ENCODE measurements at regions not wholly inside any gene's neighbourhood (a gene's known extent, or its start where the extent isn't known, plus 50 kb on each side); places are given as distances from the start of the nearest gene placed in this dataset.

DNA sequence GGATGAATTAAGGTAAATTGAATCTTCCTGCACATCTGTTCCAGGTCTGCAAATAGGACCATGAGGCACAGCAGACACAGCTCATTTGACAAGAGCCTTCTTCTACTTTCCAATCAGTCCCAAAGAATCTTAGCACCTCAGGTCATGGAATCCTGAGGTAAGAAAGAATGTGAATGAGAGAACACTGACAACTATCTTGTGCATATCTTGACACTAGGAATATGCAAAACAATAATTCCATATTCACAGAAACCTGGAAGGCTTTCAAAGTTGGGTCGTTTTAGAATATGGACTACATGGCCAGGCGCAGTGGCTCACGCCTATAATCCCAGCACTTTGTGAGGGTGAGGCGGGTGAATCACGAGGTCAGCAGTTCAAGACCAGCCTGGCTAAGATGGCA lies 1009.4 kb upstream of the GOT2 start:
- Histone ChIP-seq H3K9me3 (replicated peaks) (no peaks in the 10 kb centered on the region), H3K4me1 (replicated peaks) (no peaks in the 10 kb centered on the region), H3K27ac (no peak overlapping the region), H3K36me3 (no peaks in the 10 kb centered on the region), H3K27me3 (replicated peaks) (no peaks in the 10 kb centered on the region), H3K4me3 (no peak overlapping the region)
- DNase-seq (ENCODE audit: low read depth in 1 of 2, low spot score in 2 of 2), result no peak

DNA sequence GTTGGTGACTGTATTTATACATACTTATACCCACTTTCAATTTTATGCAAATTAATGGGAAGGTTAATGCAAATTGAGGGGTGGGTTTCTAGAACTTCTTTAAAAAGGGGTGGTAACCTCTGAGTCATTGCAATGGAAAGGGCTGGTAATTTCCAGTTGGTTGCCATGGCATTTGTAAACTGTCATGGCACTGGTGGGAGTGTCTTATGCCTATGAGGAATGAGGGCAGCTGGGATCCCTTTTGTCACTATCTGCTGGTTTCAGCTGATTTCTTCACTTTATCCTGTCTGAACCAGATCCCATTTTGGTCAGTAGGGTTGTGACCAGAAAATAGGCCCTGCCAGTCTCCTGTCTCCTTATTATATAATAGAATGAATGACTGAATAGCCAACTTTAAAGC lies 1006.7 kb upstream of the GOT2 start:
- H3K27ac ChIP-seq, result no peak overlapping the region
- no peak for DNase-seq (ENCODE audit: low read depth in 1 of 2, low spot score in 2 of 2)
- no peaks in the 10 kb centered on the region for H3K27me3 ChIP-seq (replicated peaks)
- no peaks in the 10 kb centered on the region for H3K36me3 ChIP-seq
- no peak overlapping the region for H3K4me3 ChIP-seq
- H3K9me3 ChIP-seq (replicated peaks), result no peaks in the 10 kb centered on the region
- H3K4me1 ChIP-seq (replicated peaks), result no peaks in the 10 kb centered on the region

DNA sequence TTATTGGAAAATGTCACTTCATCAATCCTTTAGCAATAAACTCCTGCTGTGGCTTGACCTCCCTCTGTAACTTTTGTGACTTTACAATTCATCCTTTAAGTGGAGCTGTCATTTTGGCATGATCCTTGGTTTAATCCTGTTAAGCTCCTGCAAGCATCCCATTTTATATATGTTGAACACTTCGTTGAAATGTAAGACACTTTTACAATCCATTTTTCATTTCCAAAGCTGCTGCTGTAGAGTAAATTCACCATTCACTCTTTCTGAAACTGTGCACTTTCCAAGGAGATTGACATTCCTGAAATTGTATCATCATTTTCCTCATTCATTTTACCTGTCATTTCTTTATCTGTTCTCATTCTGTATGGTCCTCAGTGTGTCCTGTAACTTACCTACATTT lies 1003.2 kb upstream of the GOT2 start:
- no peak for DNase-seq (ENCODE audit: low read depth in 1 of 2, low spot score in 2 of 2)
- Histone ChIP-seq H3K4me1 (replicated peaks) (no peaks in the 10 kb centered on the region), H3K27ac (no peak overlapping the region), H3K9me3 (replicated peaks) (no peaks in the 10 kb centered on the region), H3K4me3 (no peak overlapping the region), H3K36me3 (no peaks in the 10 kb centered on the region), H3K27me3 (replicated peaks) (0 out of 2 replicates have a peak, but pooled peaks cover 3% of the 10 kb centered on the region)

DNA sequence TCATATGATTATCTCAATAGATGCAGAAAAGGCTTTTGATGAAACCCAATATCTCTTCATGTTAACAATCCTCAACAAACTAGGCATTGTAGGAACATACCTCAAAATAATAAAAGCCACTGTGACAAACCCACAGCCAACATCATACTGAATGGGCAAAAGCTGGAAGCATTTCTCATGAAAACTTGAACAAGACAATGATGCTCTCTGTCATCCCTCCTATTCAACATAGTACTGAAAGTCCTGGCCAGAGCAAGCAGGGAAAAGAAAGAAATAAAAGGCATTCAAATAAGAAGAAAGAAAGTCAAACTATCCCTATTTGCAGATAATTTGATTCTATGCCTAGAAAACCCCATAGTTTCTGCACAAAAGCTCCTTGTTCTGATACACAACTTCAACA lies 999.2 kb upstream of the GOT2 start:
- Histone ChIP-seq H3K4me3 (no peak overlapping the region), H3K4me1 (replicated peaks) (no peaks in the 10 kb centered on the region), H3K36me3 (no peaks in the 10 kb centered on the region), H3K27ac (no peak overlapping the region), H3K27me3 (replicated peaks) (0 out of 2 replicates have a peak, but pooled peaks cover 3% of the 10 kb centered on the region), H3K9me3 (replicated peaks) (no peaks in the 10 kb centered on the region)
- DNase-seq (ENCODE audit: low read depth in 1 of 2, low spot score in 2 of 2), result no peak

DNA sequence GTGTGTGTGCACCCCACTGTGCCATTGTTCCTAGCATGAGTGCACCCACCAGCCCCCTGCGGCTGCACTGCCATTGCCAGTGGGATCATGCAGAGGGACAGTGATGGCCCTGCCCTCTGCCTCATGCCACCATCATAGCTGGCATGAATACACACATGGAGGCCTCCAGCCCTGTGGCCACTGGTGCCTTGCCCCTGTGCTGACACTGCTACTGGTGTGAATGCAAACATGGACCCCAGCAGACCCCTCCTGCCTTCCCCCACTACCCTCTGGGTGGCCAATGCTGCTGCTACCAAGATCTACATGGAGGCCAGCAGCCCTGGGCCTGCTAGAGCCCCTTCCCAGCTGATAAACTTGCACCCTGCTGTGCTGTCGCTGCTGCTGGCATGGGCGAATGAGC lies 995.5 kb upstream of the GOT2 start:
- H3K27me3 ChIP-seq (replicated peaks), result 0 out of 2 replicates have a peak, but pooled peaks cover 3% of the 10 kb centered on the region
- H3K9me3 ChIP-seq (replicated peaks), result no peaks in the 10 kb centered on the region; the same call in 1 of the 2 replicates
- no peaks in the 10 kb centered on the region for H3K4me1 ChIP-seq (replicated peaks)
- H3K27ac ChIP-seq, result no peak overlapping the region
- no peak overlapping the region for H3K4me3 ChIP-seq
- DNase-seq (ENCODE audit: low read depth in 1 of 2, low spot score in 2 of 2), result no peak
- no peaks in the 10 kb centered on the region for H3K36me3 ChIP-seq

DNA sequence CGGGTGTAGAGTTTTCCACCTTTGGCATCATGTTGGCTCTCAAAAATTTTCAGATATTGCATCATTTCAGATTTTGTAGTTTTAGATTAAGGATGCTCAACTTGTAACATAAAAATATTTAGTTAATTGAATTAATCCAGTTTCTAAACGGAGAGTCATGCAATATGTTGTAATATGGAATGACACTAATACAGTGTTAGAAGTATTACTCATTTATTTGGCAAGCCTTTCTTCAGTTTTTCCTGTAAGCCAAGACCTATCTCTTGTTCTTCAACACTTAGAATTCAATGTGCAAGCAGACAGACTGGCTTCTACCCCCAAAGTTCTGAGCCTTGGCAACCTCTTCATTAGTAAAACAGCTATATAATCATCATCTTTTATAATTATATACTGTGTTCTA lies 985.0 kb upstream of the GOT2 start:
- no peaks in the 10 kb centered on the region for H3K9me3 ChIP-seq (replicated peaks)
- no peak overlapping the region for H3K27ac ChIP-seq
- DNase-seq (ENCODE audit: low read depth in 1 of 2, low spot score in 2 of 2), result no peak
- no peak overlapping the region for H3K4me3 ChIP-seq
- no peaks in the 10 kb centered on the region for H3K27me3 ChIP-seq (replicated peaks)
- no peaks in the 10 kb centered on the region for H3K4me1 ChIP-seq (replicated peaks)
- H3K36me3 ChIP-seq, result no peaks in the 10 kb centered on the region

DNA sequence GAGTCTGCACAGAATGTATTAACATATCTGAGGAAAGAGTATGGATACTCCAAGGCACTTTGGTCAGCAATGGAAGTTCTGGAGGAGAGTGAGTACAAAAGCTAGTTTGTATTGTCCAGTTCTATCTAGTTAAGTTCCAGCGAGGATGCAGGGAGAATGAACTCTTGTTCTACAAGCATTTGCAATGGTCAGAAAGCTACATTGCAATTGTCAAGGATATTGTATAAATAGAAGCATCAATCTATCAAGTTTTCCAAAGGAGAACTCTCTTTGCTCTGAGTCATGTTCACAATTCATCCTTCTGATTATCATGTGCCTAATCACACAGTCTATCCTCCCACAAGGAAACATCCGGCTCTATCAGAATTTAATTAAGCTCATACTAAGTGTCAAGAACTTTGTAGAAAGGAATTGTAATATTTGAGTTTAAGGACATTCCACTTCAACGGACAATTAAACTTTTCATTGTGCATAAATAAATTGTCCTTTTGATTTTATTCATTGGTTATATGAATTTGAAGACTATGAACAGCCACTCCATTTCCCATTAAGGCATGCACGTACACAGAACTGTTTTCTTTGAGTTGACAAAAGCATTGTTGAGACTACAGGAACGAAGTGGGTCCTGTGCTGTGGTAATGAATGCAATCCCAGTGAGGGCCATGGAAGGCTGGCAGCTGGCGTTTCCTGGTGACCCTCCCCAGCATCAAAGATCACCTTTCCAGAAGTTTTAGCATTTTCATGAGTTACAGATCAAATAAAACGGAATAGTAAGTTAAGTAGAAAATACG lies 973.5 kb upstream of the GOT2 start:
- no peak overlapping the region for H3K27ac ChIP-seq
- H3K4me3 ChIP-seq, result no peak overlapping the region
- no peaks in the 10 kb centered on the region for H3K4me1 ChIP-seq (replicated peaks)
- no peaks in the 10 kb centered on the region for H3K27me3 ChIP-seq (replicated peaks)
- no peaks in the 10 kb centered on the region for H3K36me3 ChIP-seq
- no peaks in the 10 kb centered on the region for H3K9me3 ChIP-seq (replicated peaks)
- DNase-seq (ENCODE audit: low read depth in 1 of 2, low spot score in 2 of 2), result no peak

DNA sequence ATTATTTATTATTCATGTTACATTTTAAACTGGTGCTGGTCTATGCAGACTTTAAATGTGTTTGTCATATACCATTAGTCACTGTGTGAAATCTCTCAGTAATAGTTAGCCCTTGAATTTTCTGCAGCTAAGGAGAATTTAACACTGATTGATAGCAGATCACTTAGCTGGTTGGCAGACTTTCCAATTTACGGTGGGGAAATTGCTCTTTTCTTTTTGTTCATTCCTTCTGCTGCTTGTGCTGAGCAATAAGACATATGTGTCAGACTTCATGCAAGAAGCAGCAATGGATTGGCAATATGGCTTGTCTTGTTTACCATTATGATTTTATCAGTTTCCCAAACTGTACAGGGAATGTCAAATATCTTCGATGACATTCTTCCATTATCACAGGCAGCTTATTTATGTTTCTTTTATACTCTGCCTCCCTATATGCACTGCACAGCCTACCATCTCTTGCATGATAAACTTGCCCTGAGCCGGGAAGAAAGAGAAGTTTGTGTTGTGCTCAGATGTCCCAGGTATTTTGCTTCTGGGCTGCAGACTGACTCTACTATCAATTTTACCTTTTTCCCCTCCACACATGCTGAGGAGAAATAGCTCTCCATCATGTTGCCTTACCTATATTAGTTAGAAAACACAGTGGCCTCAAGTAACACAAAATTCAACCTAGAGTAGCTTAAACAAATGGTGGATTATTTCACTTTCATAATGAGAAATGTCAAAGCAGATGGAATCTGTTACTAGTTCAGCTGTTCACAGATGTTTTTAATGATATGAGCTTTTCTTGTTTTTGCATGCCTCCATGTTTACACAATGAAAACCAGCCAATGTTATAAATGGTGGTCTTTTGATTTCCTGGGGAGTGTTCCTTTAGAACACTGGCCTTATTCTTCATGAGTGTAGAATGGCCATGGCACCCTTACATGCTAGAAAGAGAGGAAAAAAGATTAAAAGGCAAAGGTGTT lies 968.1 kb upstream of the GOT2 start:
- no peaks in the 10 kb centered on the region for H3K9me3 ChIP-seq (replicated peaks)
- no peak overlapping the region for H3K4me3 ChIP-seq
- H3K36me3 ChIP-seq, result no peaks in the 10 kb centered on the region
- no peaks in the 10 kb centered on the region for H3K4me1 ChIP-seq (replicated peaks)
- H3K27me3 ChIP-seq (replicated peaks), result no peaks in the 10 kb centered on the region
- DNase-seq (ENCODE audit: low read depth in 1 of 2, low spot score in 2 of 2), result no peak
- H3K27ac ChIP-seq, result no peak overlapping the region

DNA sequence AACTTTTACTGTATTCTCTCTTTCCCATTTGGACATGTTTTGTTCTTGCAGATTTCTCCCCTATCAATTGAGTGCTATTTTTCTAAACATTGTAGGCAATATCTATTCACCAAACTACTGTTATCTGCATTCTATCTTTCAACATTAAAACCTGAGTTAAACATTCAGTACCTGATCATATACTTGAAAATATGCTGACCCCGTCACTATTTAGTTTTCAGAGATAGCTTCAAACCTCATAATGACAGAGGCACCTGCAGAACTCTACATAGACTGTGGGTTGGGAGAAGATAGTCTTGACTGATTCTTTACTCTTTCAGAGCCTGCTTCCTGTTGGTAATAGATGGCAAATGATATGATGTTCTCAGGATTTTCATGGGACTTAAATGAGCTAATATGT lies 965.7 kb upstream of the GOT2 start:
- Histone ChIP-seq H3K27me3 (replicated peaks) (no peaks in the 10 kb centered on the region), H3K27ac (no peak overlapping the region), H3K4me1 (replicated peaks) (no peaks in the 10 kb centered on the region), H3K4me3 (no peak overlapping the region), H3K9me3 (replicated peaks) (no peaks in the 10 kb centered on the region), H3K36me3 (no peaks in the 10 kb centered on the region)
- no peak for DNase-seq (ENCODE audit: low read depth in 1 of 2, low spot score in 2 of 2)

DNA sequence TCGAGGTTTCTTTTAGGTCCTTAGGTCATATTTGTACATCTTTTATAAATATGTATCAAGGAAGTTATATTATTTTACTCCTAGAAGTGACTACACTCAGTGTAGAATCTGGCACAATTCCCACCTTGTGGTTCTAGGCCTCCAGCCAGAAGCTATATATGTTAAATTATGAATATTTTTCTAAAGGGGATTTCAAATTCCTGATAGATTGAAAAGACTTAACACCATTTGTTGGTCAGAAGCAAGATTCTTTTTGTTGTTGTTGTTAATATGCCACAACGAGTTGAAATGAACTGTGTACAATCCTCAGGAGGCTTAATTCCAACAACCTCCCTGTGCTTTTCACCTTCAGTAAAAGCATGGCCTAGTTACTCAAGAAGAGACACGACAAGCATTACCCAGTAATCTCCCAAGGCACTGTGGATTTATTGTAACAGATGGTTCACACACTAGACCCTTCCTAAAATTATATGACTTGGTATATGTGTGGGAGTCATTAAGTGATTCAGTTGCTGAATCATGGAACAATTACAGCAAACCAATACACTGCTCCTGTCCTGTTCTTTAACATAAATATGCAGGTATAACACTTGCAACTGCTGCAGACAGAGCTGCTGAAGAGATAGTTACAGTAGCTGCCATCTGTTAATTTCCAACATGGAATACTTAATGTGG lies 964.4 kb upstream of the GOT2 start:
- Histone ChIP-seq H3K27ac (no peak overlapping the region), H3K27me3 (replicated peaks) (no peaks in the 10 kb centered on the region), H3K36me3 (no peaks in the 10 kb centered on the region), H3K9me3 (replicated peaks) (no peaks in the 10 kb centered on the region), H3K4me1 (replicated peaks) (no peaks in the 10 kb centered on the region), H3K4me3 (no peak overlapping the region)
- no peak for DNase-seq (ENCODE audit: low read depth in 1 of 2, low spot score in 2 of 2)

DNA sequence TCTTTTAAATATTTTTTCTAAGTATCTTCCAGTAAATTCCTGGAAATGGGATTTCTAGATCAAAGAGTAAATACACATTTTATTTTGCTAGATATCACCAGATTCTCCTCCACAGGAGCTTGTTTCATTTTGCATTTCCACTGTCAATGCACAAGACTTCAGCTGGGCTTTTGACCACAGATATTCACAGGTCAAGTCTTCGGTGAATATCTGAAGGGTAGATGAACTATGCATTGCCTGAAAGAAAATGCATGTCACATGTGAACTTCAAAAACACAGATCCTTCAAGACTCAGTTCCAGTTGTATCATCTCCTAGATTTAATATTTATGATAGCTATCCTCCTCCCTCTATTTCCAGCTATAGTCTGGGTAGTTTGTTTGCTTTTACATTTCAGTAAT lies 963.6 kb upstream of the GOT2 start:
- no peak overlapping the region for H3K4me3 ChIP-seq
- no peaks in the 10 kb centered on the region for H3K27me3 ChIP-seq (replicated peaks)
- no peak overlapping the region for H3K27ac ChIP-seq
- no peaks in the 10 kb centered on the region for H3K4me1 ChIP-seq (replicated peaks)
- H3K36me3 ChIP-seq, result no peaks in the 10 kb centered on the region
- no peaks in the 10 kb centered on the region for H3K9me3 ChIP-seq (replicated peaks)
- no peak for DNase-seq (ENCODE audit: low read depth in 1 of 2, low spot score in 2 of 2)

DNA sequence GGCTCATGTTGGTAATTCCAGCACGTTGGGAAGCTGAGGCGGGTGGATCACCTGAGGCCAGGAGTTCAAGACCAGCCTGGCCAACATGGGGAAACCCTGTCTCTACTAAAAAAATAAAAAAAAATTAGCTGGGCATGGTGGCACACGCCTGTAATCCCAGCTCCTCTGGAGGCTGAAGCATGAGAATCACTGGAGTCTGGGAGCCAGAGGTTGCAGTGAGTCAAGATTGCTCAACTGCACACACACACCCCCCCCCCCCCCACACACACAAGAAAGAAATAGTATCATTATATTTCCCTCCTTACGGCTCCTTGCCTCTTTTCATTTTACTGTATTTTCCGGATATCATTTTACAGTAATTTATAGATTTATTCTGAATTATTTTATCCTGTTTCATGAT lies 963.1 kb upstream of the GOT2 start:
- Histone ChIP-seq H3K4me3 (no peak overlapping the region), H3K27me3 (replicated peaks) (no peaks in the 10 kb centered on the region), H3K9me3 (replicated peaks) (no peaks in the 10 kb centered on the region), H3K27ac (no peak overlapping the region), H3K4me1 (replicated peaks) (no peaks in the 10 kb centered on the region), H3K36me3 (no peaks in the 10 kb centered on the region)
- no peak for DNase-seq (ENCODE audit: low read depth in 1 of 2, low spot score in 2 of 2)

DNA sequence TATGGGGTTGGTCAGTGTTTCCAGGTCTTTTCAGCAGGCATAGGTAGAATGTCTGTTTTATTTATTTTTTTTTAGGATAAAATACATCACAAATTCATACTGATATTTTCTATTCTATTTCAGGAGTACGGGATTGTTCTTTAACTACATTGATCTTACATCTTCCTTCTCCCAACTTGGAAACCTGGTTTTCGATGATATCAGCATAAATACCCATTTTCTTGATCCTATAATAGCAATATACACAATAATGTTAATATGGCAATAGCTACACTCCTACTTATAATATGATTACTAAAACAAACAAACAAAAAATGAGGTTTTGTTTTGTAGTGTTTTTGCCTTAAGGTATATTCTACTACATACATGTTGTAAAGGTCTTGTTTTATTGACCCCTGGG lies 962.4 kb upstream of the GOT2 start:
- Histone ChIP-seq H3K27me3 (replicated peaks) (no peaks in the 10 kb centered on the region), H3K9me3 (replicated peaks) (no peaks in the 10 kb centered on the region), H3K4me3 (no peak overlapping the region), H3K36me3 (no peaks in the 10 kb centered on the region), H3K4me1 (replicated peaks) (no peaks in the 10 kb centered on the region), H3K27ac (no peak overlapping the region)
- DNase-seq (ENCODE audit: low read depth in 1 of 2, low spot score in 2 of 2), result no peak

DNA sequence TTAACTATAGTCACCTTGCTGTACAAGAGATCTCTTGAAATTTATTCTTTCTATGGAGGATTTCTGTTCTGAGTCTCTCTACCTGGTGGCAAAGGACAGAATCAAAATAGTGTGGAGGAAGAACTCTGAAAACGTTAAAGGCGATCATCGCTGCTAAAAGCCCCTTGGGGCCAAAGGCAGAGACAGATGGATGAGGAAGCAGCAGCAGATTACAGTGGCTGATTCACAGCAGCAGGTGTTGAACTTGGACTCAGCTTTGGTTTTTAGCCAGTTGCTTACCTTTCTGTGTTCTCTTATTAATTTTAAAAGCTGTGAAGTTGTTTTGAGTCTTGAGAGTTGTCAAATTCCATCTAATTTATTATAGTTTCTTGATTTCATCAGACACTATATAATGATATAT lies 956.1 kb upstream of the GOT2 start:
- no peak for DNase-seq (ENCODE audit: low read depth in 1 of 2, low spot score in 2 of 2)
- Histone ChIP-seq H3K9me3 (replicated peaks) (no peaks in the 10 kb centered on the region; the same call in 1 of the 2 replicates), H3K36me3 (no peaks in the 10 kb centered on the region), H3K27me3 (replicated peaks) (no peaks in the 10 kb centered on the region), H3K4me1 (replicated peaks) (no peaks in the 10 kb centered on the region), H3K4me3 (no peak overlapping the region), H3K27ac (no peak overlapping the region)

Data from SJSA1 (cell line).